SK-N-SH treated with all-trans-retinoic acid at 6 μM for 48 hours (cell line): ENCODE measurements at regions not wholly inside any gene's neighbourhood (a gene's known extent, or its start where the extent isn't known, plus 50 kb on each side); places are given as distances from the start of the nearest gene placed in this dataset.

ENCODE experiments used
- ATAC-seq: fragments of 200-7000 bp; cut with Tn5 transposase; 3 replicates; pipeline ENCODE4 v1.9.1; 2020; ENCODE audit warnings: mild to moderate bottlenecking, moderate library complexity
- ARNTL ChIP-seq: fragments of 450-650 bp; formaldehyde crosslinking; IDR thresholded peaks from 2 replicates; pipeline ENCODE4 v1.5.0; 2020; ENCODE audit warnings: low read depth, mild to moderate bottlenecking, moderate library complexity, borderline replicate concordance
- BACH2 ChIP-seq: fragments of 250-450 bp; sonication (Bioruptor Pico); IDR thresholded peaks from 2 replicates; pipeline ENCODE4 v1.9.0; 2021; ENCODE audit warnings: mild to moderate bottlenecking, borderline replicate concordance
- CREB5 ChIP-seq: fragments of 250-450 bp; sonication (Bioruptor Pico); IDR thresholded peaks from 2 replicates; pipeline ENCODE4 v1.5.1; 2020; ENCODE audit warnings: low read depth, mild to moderate bottlenecking, moderate library complexity
- CSRNP3 ChIP-seq: fragments of 250-450 bp; sonication (Bioruptor Pico); IDR thresholded peaks from 2 replicates; pipeline ENCODE4 v1.5.1; 2021; ENCODE audit warnings: mild to moderate bottlenecking, moderate library complexity
- GLIS3 ChIP-seq: fragments of 250-450 bp; sonication (Bioruptor Pico); IDR thresholded peaks from 2 replicates; pipeline ENCODE4 v1.5.0; 2020; ENCODE audit warnings: mild to moderate bottlenecking, moderate library complexity
- ISL1 ChIP-seq: fragments of 250-450 bp; sonication (Bioruptor Pico); IDR thresholded peaks from 2 replicates; pipeline ENCODE4 v2.1.2; 2022; ENCODE audit warnings: mild to moderate bottlenecking, moderate library complexity
- POU6F1 ChIP-seq: fragments of 250-450 bp; sonication (Bioruptor Pico); IDR thresholded peaks from 2 replicates; pipeline ENCODE4 v1.8.0; 2021; ENCODE audit warnings: low read depth, mild to moderate bottlenecking, moderate library complexity, borderline replicate concordance
- PPARA ChIP-seq: fragments of 250-450 bp; sonication (Bioruptor Pico); IDR thresholded peaks from 2 replicates; pipeline ENCODE4 v1.5.0; 2020; ENCODE audit warnings: mild to moderate bottlenecking, borderline replicate concordance
- TCF4 ChIP-seq: fragments of 250-450 bp; sonication (Bioruptor Pico); IDR thresholded peaks from 2 replicates; pipeline ENCODE4 v1.8.0; 2021; ENCODE audit warnings: mild to moderate bottlenecking, moderate library complexity, borderline replicate concordance
- ZC3H10 ChIP-seq: fragments of 250-450 bp; sonication (Bioruptor Pico); IDR thresholded peaks from 2 replicates; pipeline ENCODE4 v1.5.1; 2021; ENCODE audit warnings: mild to moderate bottlenecking, moderate library complexity
- ZFP3 ChIP-seq: fragments of 250-450 bp; sonication (Bioruptor Pico); IDR thresholded peaks from 2 replicates; pipeline ENCODE4 v1.5.0; 2020; ENCODE audit warnings: mild to moderate bottlenecking, moderate library complexity
- ZFP30 ChIP-seq: fragments of 450-650 bp; formaldehyde crosslinking; IDR thresholded peaks from 2 replicates; pipeline ENCODE4 v1.5.0; 2022; ENCODE audit warnings: mild to moderate bottlenecking, moderate library complexity
- ZNF70 ChIP-seq: fragments of 450-650 bp; formaldehyde crosslinking; IDR thresholded peaks from 2 replicates; pipeline ENCODE4 v1.5.0; 2020; ENCODE audit warnings: mild to moderate bottlenecking, moderate library complexity
- ZNF8 ChIP-seq: fragments of 450-650 bp; formaldehyde crosslinking; IDR thresholded peaks from 2 replicates; pipeline ENCODE4 v1.5.0; 2020; ENCODE audit warnings: mild to moderate bottlenecking, moderate library complexity

- no peak for ATAC-seq
- TF ChIP-seq ARNTL (CRISPR knock-in tag), result no peak
- peak; percentile 52; the same call in 1 of the 2 replicates for TF ChIP-seq ISL1 (CRISPR knock-in tag)
- TF ChIP-seq GLIS3 (CRISPR knock-in tag), result no peak
Measured at GRCh38 chr10:4355350-4355749, 470.7 kb upstream of the AKR1E2 start.

GRCh38 chr10:4354382-4354812, 471.6 kb upstream of the AKR1E2 start:
- ATAC-seq, result peak; percentile 63

GRCh38 chr10:4353964-4354363, 472.0 kb upstream of the AKR1E2 start:
- no peak for TF ChIP-seq CSRNP3 (CRISPR knock-in tag)
- 0 out of 2 replicates have a peak, but pooled peaks have one; percentile 6 for TF ChIP-seq ZC3H10
- TF ChIP-seq, all 23 proteins: peak for 1
- peak; percentile 70 for ATAC-seq

More at GRCh38 chr10:4354382-4354812, 471.6 kb upstream of the AKR1E2 start:
- TF ChIP-seq PPARA (no peak), CREB5 (CRISPR knock-in tag) (no peak), ZNF70 (CRISPR knock-in tag) (peak; percentile 83), CSRNP3 (CRISPR knock-in tag) (no peak), ZFP30 (CRISPR knock-in tag) (no peak), TCF4 (no peak), ZC3H10 (no peak)

GRCh38 chr10:4353059-4353655, 472.9 kb upstream of the AKR1E2 start:
- peak; percentile 47 for ATAC-seq

GRCh38 chr10:4352414-4352961, 473.5 kb upstream of the AKR1E2 start:
- TF ChIP-seq GLIS3 (CRISPR knock-in tag) (no peak), ZNF70 (CRISPR knock-in tag) (no peak), ISL1 (CRISPR knock-in tag) (peak; percentile 85), POU6F1 (no peak; the same call in 1 of the 2 replicates), CREB5 (CRISPR knock-in tag) (0 out of 2 replicates have a peak, but pooled peaks have one; percentile 55), PPARA (no peak), BACH2 (no peak), TCF4 (peak; percentile 32; the same call in 1 of the 2 replicates)
- ATAC-seq, result peak; percentile 7

More at GRCh38 chr10:4353059-4353655, 472.9 kb upstream of the AKR1E2 start:
- TF ChIP-seq ISL1 (CRISPR knock-in tag), result peak; percentile 6; the same call in 1 of the 2 replicates
- TF ChIP-seq ZFP3 (CRISPR knock-in tag), result no peak
- no peak for TF ChIP-seq ZNF8 (CRISPR knock-in tag)
- no peak for TF ChIP-seq CREB5 (CRISPR knock-in tag)
